COLO668 (cell line): ENCODE measurements at regions not wholly inside any gene's neighbourhood (a gene's known extent, or its start where the extent isn't known, plus 50 kb on each side); places are given as distances from the start of the nearest gene placed in this dataset.

Experiments
- DNase-seq: peaks from one replicate; lab custom pipeline; 2025; ENCODE audit not compliant: unreplicated experiment; lab: John Stamatoyannopoulos, UW

DNA sequence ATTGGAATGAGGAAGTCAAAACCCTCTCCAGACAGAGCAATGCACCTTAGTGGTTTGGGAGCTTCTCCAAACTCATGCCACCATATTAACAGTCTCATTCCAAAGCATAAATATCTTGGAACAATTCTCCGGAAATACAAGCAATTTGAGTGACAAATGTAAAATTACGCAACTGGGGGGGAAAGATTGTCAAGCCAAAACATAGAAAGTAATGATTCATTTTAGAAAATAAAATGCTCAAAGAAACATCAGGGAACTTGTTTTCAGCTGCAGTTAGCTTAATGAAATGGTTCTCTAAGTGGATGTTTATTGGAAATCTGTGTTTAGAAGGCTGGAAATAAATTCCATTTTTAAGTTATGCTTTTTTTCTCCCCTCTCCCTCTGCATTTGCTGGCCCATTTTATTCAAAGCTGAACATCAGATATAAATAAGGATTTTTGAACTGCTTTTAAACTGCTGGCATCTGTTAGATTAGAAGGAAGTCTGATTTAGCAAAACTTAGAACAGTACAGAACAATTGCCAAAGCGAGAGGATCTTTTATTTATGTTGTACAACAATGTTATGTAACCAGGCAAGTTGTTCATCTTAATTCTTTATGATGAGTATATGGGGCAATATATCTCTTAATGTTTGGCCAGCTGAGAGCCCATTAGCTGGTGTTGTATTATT, 551.9 kb downstream of the PRELID2 start:
- no peak for DNase-seq

DNA sequence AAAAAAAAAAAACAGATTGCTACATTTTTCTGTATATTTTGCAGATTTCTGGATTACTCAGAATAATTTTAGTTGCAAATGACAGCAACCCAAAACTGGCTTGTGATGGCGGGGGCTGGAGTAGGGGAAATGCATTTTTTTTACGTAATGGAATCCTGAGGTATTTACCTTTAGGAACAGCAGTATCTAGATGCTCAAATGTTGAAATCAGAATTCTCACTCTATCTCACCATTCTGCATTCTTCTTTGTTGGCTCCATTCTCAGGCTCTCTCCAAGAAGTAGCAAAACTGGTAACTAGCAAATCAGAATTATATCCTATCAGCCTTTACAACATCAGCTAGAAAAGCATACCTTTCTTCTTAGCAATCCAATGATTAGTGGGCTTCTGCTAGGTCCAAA, 554.3 kb downstream of the PRELID2 start:
- DNase-seq, result no peak

DNA sequence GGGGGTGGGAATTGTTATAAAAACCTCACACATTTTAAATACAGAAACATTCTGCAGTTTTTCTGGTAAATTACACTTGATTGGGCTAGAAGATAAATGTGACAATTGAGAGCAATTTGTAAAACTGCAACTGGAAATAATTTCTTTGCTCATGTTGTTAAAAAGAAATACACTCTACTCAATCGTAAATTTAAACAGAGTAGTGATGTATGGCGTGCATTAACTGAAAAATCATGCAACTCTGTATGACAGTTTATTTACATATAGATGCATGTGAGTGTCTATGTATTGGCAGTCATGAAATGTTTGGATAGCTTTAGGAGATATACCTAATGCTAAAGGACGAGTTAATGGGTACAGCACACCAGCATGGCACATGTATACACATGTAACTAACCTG, 554.9 kb downstream of the PRELID2 start:
- DNase-seq, result no peak

DNA sequence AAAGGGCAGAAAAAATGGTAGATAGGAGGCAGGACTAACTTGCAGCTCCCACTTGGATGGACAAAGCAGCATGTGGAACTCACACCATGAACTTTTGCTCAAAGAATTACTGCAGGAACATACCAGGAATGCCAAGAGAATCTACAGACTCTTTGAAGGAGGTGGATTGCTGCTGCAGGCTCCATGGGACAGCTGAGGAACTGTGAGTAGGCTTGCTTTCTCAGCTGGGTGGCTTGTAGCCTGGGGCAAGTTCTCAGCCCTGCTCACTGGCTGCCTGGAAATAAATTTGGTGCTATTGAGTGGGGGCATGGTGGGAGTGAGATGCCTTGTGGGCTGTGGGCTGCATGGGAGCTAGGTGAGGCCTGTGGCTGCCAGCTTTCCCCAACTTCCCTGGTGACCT, 574.5 kb downstream of the PRELID2 start:
- DNase-seq, result no peak

DNA sequence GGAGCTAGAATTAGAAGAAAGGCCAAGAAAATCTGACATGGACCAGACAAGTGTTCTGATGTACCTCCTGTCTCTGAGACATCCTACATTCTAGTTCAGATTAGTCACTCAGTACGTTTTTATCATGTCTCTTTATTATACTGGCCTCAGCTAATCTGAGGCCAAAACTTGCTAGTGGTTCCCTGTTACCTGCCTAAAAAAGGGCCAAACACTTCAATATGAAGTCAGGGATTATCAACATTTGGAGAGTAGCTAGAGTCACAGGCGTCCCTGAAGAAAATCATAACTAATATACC, 587.4 kb downstream of the PRELID2 start:
- DNase-seq, result no peak

DNA sequence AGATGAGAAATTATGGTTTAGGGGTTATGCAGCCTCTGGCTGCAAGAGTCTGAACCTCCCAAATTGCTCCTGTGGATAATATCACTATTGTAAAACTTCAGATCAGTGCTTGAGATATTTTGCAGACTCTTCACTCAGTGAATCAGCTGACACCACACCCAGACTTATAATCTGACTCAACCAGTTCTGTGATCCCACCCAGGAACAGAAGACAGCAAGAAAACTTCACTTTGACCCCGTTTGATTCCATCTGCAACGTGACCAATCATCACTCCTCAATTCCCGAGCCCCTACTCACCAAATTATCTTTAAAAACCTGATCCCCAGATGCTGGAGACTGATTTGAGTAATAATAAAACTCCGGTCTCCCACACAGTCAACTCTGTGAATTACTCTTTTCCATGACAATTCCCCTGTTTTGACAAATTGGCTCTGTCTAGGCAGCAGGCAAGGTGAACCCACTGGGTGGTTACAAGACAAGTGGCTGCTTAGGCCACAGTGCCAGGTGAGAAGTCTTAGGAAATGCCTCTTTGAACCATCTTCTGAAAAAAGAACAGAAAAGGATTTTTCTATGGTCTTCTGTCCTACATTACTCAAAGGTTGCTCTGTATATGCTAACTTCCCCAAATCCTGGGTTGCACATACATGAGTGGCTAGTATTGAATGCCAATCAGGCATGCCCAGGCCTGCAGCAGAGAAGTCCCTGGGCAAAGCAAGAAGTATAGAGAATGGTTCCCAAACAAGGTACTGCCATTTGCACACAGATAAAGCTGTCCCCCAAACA, 588.0 kb downstream of the PRELID2 start:
- no peak for DNase-seq

DNA sequence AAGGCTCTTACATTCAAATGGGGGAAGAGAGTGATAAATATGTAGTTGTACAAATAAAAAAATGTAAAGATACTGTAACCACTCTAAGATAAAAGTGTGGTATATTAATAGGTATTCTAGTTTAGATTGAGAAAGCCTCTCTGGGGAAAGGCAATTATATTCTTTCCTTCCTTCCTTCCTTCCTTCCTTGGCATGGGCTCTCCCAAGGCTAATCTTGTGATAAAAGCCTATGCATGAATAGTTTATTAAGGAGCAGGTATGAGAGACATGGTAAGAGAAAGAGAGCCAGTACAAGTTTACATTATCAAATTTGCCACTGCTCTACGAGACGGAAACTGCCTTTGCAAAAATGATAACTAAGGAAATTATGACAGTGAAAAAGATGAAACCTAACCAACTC, 588.8 kb downstream of the PRELID2 start:
- DNase-seq, result no peak

DNA sequence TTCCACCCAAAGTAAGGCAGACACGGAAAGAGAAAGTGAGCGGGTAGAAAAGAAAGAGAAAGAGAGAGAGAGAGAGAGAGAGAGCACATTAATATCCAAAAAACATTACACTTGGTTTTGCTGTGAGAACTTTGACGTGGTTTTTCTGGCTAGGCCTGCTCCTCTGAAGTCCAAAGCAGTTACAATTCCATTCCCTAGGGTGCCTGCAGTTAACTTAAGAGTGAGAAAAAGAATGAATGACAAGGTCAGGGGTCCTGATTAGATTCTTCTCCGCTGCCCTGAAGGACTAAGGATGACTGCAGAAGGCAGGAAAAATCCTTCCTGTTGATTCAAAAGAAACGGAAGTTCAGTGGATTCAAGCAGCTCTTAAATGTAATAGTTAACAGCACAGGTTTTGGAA, 589.8 kb downstream of the PRELID2 start:
- DNase-seq, result no peak

DNA sequence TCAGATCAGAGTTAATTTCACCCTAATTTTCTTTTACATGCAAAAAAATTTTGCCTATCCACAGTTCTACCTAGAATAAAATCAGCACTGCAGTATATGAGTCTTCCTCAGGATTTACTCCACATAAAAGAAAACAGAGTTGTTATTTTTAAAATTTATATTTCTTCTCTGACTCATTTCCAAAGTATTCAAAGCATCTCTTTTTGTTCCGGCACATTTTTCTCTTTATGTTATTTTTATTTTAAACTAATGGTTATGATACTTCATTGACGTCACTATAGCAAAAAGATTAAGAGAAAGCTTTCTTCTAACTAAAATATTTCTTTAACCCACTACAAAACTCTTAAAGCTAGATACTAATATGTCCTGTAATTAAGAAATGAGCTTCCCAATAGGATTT, 590.4 kb downstream of the PRELID2 start:
- DNase-seq, result no peak

DNA sequence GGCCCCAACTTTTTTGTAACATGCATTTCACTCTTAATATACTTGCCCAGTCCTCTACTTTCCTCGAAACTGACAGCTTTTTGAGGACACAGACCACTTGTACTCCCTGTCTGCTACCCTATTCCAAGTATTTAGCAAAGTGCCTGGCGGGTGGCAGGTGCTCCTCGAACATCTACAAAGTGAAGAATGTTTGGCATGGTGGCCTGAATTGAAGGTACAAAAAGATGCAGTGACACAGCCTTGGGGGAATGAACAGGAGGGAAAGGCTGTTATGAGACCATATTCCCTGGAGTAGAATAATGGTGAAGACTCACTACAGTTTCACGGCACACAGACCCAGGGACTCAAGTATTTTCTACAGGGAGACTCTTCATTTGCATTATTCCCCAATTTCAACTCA, 590.9 kb downstream of the PRELID2 start:
- no peak for DNase-seq

DNA sequence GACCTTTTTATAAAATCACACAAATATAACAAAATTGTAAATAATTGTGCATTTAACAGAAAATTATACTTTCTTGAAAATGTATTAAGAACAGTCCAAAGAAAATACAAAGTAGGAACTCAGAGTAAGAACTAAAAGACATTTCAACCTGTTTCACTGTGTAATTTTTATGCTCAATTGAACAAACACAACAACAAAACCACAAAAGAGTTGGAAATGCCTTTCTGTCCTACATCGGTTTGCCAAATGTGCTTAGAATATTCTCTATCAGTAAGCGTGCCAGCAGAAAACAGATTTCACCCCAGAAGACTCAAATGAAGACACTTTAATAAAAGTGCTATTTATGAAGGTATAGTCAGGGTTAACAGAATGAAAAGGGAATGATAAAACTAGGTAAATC, 592.1 kb downstream of the PRELID2 start:
- DNase-seq, result no peak

DNA sequence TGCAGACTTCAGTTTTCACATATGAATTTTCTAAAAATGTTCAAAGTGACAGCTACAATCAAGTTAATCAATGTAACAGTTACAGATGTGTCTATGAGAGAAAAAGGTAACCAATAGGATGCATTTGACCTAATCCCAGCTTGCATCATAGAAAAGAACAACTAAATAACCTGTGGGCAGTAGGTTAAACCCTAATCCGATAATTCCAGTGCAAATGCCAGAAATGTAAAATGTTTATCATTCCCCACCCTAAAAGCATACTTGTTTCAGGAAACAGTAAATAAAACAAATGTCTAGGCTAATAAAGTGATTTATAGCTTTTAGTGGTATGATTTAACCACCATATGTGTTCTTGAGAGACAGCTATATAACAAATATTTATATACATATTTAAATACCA, 592.6 kb downstream of the PRELID2 start:
- DNase-seq, result no peak

DNA sequence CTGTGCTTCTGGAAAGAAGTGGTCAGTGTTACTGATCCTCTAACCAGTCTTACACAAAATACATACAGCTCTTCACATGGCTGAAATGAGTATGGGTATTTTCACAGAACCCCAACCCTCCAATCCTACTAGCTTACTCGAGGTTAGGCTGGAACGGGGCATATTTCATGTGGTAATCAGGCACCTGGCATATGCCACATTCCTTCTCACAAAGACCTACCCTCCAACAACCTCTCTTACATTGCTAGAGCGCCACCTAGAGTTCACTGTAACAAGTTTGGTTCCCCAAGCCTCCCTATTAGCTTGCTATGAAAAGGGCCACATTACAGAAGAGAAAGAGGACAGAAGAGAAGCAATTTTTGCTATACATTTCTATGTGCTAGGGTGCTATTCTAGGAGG, 597.3 kb downstream of the PRELID2 start:
- peak; percentile 38 for DNase-seq

DNA sequence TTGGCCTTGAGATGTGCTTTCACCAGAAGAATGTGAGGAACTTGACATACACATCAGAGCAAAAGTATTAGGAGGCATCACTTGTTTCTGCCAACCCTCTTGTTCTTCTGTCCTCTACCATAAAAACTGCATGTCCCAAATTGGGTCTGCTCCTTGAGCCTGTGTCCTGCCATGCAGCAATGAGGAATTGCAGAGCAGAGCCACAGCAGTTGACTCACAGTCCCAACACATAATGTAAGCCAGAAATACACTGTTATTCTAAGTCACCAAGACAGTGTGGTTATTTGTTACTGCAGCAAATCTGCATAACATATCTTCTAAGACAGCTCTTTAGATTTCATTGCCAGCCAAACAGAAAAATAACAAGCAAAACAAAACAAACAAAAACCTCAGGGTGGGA, 598.2 kb downstream of the PRELID2 start:
- no peak for DNase-seq

DNA sequence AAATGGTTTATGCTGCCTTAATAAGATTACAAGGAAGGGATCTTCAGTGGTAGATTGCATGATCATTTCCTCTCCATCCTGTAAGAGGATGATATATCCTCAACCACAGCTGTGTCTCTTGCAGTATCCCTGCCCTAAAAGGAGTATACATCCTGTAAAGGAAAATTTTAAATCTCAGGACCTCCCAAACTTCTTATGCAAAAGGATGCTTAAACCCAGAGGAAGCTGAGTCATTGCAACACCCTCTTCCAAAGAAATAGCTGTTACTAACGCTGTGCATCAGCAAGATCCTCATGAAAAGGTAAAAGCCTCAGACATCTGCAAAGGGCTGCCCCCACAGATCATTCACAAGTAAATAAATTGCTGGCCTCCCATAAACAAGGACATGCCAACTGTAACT, 599.0 kb downstream of the PRELID2 start:
- DNase-seq, result no peak

DNA sequence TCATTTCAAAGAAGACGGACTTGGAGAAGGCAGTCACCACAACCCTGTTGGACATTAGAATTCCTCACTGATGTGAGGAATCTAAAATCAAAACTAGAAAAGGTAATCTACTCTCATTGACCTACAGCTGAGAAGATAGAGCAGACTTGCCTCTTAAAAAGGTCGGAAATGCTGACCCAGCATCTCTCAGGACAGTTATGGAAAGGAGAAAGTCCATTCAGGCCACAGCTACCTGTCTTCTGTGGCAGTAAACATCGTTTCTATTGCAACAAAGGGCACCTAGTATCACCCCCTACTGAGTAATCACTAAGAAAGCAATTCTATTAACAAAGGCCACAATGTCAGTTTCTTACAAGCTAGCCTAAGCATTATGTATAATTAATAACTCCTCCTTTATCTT, 601.7 kb downstream of the PRELID2 start:
- DNase-seq, result no peak

DNA sequence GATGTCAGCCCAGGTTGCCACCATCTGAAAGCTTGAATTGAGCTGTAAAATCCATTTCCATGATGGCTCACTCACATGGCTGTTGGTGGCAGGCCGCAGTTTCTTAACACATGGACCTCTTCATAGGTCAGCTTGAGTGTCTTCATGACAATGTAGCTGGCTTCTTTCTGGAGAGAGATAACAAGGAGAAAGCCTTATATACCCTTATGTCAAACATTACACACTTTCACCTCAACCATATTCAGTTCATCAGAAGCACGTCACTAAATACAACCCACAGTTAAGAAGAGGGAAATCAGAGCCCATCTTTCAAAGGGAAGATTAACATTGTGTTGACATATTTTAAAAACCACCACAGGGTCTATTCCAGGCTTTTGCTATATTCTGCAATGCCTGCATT, 604.4 kb downstream of the PRELID2 start:
- DNase-seq, result no peak

DNA sequence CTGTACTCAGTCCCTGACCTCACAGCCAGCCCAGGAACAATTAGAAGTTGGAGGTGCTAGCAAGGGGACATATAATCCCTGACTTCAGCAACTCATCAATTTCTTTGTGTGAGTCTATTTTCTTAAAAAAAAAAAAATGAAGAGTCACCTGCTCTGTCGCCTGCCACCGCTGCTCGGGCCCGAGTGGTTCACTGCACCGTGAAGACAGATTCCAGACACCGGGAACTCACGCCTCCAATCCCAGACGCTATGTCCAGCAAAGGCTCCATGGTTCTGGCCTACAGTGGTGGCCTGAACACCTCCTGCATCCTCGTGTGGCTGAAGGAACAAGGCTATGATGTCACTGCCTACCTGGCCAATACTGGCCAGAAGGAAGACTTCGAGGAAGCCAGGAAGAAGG, 606.6 kb downstream of the PRELID2 start:
- DNase-seq, result no peak

DNA sequence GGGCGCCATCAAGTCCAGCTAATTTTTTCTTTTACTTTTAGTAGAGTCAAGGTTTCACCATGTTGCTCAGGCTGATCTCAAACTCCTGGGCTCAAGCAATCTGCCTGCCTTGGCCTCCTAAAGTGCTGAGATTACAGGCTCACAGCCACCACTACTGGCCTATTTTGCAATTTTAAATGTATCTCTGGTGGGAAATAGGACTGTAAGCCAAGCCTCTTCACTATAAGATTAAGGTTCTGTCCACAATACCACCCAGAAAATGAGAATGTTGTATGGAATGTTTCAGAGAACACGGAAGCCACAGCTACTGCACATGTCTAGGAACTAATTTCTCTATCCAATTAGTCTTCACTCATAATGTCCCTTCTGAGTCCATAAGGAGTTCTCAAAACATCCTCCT, 607.3 kb downstream of the PRELID2 start:
- DNase-seq, result no peak

DNA sequence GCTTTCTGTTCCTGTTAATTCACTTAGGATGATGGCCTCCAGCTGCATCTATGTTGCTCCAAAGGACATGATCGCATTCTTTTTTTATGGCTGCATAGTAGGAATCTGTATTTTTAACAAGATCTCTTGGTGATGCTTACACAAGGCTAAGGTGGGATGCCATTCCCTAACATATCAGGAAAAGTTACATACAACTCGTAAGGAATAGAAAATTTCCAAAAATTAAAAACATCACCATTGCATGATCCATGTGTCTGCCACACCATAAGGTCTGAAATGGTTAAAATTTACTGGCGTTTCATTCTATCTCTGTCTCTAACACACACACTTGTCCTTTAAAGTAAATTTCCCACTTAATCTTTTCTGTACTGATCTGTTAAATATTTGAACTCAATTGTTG, 608.4 kb downstream of the PRELID2 start:
- no peak for DNase-seq

DNA sequence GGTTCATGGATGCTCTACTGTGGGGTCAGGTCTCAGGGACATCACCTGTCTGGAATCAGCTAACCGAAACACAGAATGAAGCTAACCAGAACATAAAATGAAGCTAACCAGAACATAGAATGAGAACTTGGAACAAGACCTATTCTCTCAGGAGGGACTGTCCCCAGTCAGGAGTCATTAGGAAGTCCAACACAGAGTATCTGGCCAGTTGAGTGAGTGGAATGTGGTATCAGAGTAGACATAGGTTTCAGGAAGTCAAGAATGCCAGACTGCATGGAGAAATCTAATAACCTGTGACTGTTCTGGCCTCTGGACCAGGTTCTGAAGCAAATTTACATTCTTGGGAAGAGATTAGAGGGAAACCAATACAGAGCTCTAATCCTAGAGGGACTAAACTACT, 609.6 kb downstream of the PRELID2 start:
- no peak for DNase-seq

DNA sequence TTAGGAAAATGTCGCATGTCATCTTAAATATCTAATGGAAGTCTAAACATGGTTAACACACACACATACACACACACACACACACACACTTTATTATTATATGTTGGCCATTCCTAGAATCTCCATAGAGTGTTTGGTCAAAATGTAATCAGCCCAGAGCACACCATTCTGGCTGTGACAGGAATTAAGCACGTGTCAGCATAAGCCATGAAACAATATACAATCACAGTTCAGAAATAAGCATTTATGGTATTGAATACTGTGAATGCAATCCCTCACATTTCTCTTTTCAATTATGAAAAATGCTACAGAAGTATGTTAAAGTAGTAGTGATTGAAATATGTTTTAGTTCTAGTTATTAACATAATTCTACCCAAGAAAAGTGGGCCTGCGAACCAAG, 611.6 kb downstream of the PRELID2 start:
- no peak for DNase-seq

DNA sequence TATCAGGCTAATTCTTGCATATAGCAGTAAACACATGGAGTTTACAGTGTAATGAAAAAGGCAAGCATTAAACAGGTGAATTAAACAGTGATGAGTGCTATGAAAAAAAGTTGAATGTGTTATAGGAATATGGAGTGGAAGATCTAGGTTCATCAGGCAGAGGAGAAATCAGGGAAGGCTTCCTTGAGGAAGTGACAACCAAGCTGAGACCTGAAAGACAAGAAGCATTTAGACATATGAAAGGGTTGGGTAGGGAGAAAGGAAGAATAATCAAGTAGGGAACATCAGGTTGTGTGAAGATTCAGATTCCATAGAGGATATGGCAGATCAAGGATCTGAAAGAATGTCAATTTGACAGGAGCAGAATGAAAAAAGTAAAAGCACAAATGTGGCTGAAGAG, 612.5 kb downstream of the PRELID2 start:
- DNase-seq, result no peak
